Neural cell (in vitro differentiated cells): ENCODE measurements at regions not wholly inside any gene's neighbourhood (a gene's known extent, or its start where the extent isn't known, plus 50 kb on each side); places are given as distances from the start of the nearest gene placed in this dataset.

Source experiments
- H2AFZ ChIP-seq: fragments of 200-600, 300-800 bp; sonication (generic), shearing (Covaris generic); 2 replicates; pipeline ENCODE4 v1.6.0; 2014; ENCODE audit warnings: low read depth, mild to moderate bottlenecking, antibody characterized with exemption, low read length, moderate library complexity
- H3F3A ChIP-seq: fragments of 200-600 bp; shearing (Covaris generic); 2 replicates; pipeline ENCODE4 v1.6.1; 2016; ENCODE audit warnings: mild to moderate bottlenecking, moderate library complexity, mixed read lengths, antibody characterized with exemption, low read length; ENCODE audit not compliant: insufficient read depth, poor library complexity, severe bottlenecking
- H3K27ac ChIP-seq: fragments of 200-600, 300-800 bp; sonication (generic), shearing (Covaris generic); 2 replicates; pipeline ENCODE4 v1.5.1; 2014; ENCODE audit warnings: mild to moderate bottlenecking, low read length, moderate library complexity
- H3K27me3 ChIP-seq: fragments of 300-800, 200-600 bp; sonication (generic), shearing (Covaris generic); 2 replicates; pipeline ENCODE4 v1.6.0; 2014; ENCODE audit warnings: mild to moderate bottlenecking, low read depth, low read length, moderate library complexity; ENCODE audit not compliant: insufficient read depth
- H3K36me3 ChIP-seq: fragments of 300-800, 200-600 bp; sonication (generic), shearing (Covaris generic); 2 replicates; pipeline ENCODE4 v1.5.1; 2014; ENCODE audit warnings: mild to moderate bottlenecking, antibody characterized with exemption, low read length, moderate library complexity; ENCODE audit not compliant: insufficient read depth
- H3K4me2 ChIP-seq: fragments of 300-800, 200-600 bp; sonication (generic), shearing (Covaris generic); 2 replicates; pipeline ENCODE4 v1.6.0; 2014; ENCODE audit warnings: mild to moderate bottlenecking, low read length
- H3K4me3 ChIP-seq: fragments of 300-800, 200-600 bp; sonication (generic), shearing (Covaris generic); 2 replicates; pipeline ENCODE4 v1.5.1; 2014; ENCODE audit warnings: mild to moderate bottlenecking, low read length, moderate library complexity
- H3K79me2 ChIP-seq: fragments of 200-600 bp; shearing (Covaris generic); replicated peaks from 2 replicates; pipeline ENCODE4 v1.6.0; 2014; ENCODE audit warnings: mild to moderate bottlenecking, low read length, moderate library complexity; ENCODE audit not compliant: insufficient read depth
- H3K9ac ChIP-seq: fragments of 300-800, 200-600 bp; sonication (generic), shearing (Covaris generic); 2 replicates; pipeline ENCODE4 v1.6.1; 2016; ENCODE audit warnings: mild to moderate bottlenecking, low read length, mixed read lengths
- H3K9me2 ChIP-seq: fragments of 200-600 bp; shearing (Covaris generic); 2 replicates; pipeline ENCODE4 v1.6.1; 2016; ENCODE audit warnings: mild to moderate bottlenecking, low read length, mixed read lengths; ENCODE audit not compliant: insufficient read depth
- H3K9me3 ChIP-seq: fragments of 200-600, 300-800 bp; sonication (generic), shearing (Covaris generic); 2 replicates; pipeline ENCODE4 v1.6.1; 2016; ENCODE audit warnings: mild to moderate bottlenecking, mixed run types, low read length, moderate library complexity, mixed read lengths
- H4K20me1 ChIP-seq: fragments of 200-600 bp; shearing (Covaris generic); 2 replicates; pipeline ENCODE4 v1.6.1; 2016; ENCODE audit warnings: mild to moderate bottlenecking, mixed run types; ENCODE audit not compliant: insufficient read depth
- CTCF ChIP-seq: fragments of 450-650 bp; IDR thresholded peaks from 2 replicates; pipeline ENCODE4 v1.5.1; 2014; ENCODE audit warnings: antibody characterized with exemption, mild to moderate bottlenecking, moderate library complexity; ENCODE audit not compliant: poor library complexity, severe bottlenecking
- EP300 ChIP-seq: fragments of 450-650 bp; conservative IDR thresholded peaks from 2 replicates; pipeline ENCODE4 v1.6.1; 2014; ENCODE audit warnings: antibody characterized with exemption, mild to moderate bottlenecking, moderate library complexity; ENCODE audit not compliant: poor library complexity, severe bottlenecking
- EZH2 ChIP-seq: fragments of 200-600, 300-800 bp; shearing (Covaris generic), sonication (generic); IDR thresholded peaks from 2 replicates; pipeline ENCODE4 v1.6.1; 2014; ENCODE audit warnings: antibody characterized with exemption, low read length, borderline replicate concordance, mild to moderate bottlenecking; ENCODE audit not compliant: insufficient read depth, poor library complexity, severe bottlenecking
- MXI1 ChIP-seq: fragments of 450-650 bp; conservative IDR thresholded peaks from 2 replicates; pipeline ENCODE4 v1.6.1; 2014; ENCODE audit warnings: antibody characterized with exemption, mild to moderate bottlenecking; ENCODE audit not compliant: poor library complexity, severe bottlenecking
- POLR2AphosphoS5 ChIP-seq: IDR thresholded peaks from 2 replicates; pipeline ENCODE4 v1.6.1; 2012
- RAD21 ChIP-seq: fragments of 450-650 bp; conservative IDR thresholded peaks from 2 replicates; pipeline ENCODE4 v1.6.1; 2014; ENCODE audit warnings: antibody characterized with exemption, mild to moderate bottlenecking, moderate library complexity
- REST ChIP-seq: IDR thresholded peaks from 2 replicates; pipeline ENCODE4 v1.6.1; 2012; ENCODE audit warnings: borderline replicate concordance
- SMC3 ChIP-seq: fragments of 450-650 bp; conservative IDR thresholded peaks from 2 replicates; pipeline ENCODE4 v1.6.1; 2014; ENCODE audit warnings: antibody characterized with exemption, mild to moderate bottlenecking, moderate library complexity; ENCODE audit not compliant: poor library complexity
- TAF1 ChIP-seq: IDR thresholded peaks from 2 replicates; pipeline ENCODE4 v1.6.1; 2012; ENCODE audit warnings: low read depth

GRCh38 chrX:122246937-122247336 is 937.1 kb upstream of the GRIA3 start:
- Histone ChIP-seq H3K4me2 (no peak overlapping the region), H3K27ac (no peak overlapping the region), H3F3A (no peaks in the 10 kb centered on the region), H3K9me2 (no peaks in the 10 kb centered on the region), H3K79me2 (no peaks in the 10 kb centered on the region), H3K9me3 (no peaks in the 10 kb centered on the region), H3K9ac (no peak overlapping the region), H4K20me1 (no peaks in the 10 kb centered on the region), H3K36me3 (no peaks in the 10 kb centered on the region), H3K27me3 (no peaks in the 10 kb centered on the region), H3K4me3 (no peak overlapping the region), H2AFZ (no peak overlapping the region)
- TF ChIP-seq POLR2AphosphoS5 (no peak), MXI1 (no peak), EP300 (no peak), REST (no peak), EZH2 (no peak), TAF1 (no peak)

- Histone ChIP-seq H3K9ac (no peak overlapping the region), H3K4me2 (no peak overlapping the region), H4K20me1 (no peaks in the 10 kb centered on the region), H3K4me3 (no peak overlapping the region), H3K36me3 (no peaks in the 10 kb centered on the region), H3K79me2 (no peaks in the 10 kb centered on the region), H3K9me2 (no peaks in the 10 kb centered on the region), H3K9me3 (no peaks in the 10 kb centered on the region), H3K27ac (no peak overlapping the region), H2AFZ (no peak overlapping the region), H3K27me3 (no peaks in the 10 kb centered on the region), H3F3A (no peaks in the 10 kb centered on the region)
- TF ChIP-seq EZH2 (no peak), MXI1 (no peak), RAD21 (no peak), CTCF (no peak), EP300 (no peak), REST (no peak), TAF1 (no peak), POLR2AphosphoS5 (no peak), SMC3 (no peak)
Observed at GRCh38 chrX:122248681-122249080, 935.4 kb upstream of the GRIA3 start.
